ENCODE measurements at regions not wholly inside any gene's neighbourhood (a gene's known extent, or its start where the extent isn't known, plus 50 kb on each side); places are given as distances from the start of the nearest gene placed in this dataset.

DNA sequence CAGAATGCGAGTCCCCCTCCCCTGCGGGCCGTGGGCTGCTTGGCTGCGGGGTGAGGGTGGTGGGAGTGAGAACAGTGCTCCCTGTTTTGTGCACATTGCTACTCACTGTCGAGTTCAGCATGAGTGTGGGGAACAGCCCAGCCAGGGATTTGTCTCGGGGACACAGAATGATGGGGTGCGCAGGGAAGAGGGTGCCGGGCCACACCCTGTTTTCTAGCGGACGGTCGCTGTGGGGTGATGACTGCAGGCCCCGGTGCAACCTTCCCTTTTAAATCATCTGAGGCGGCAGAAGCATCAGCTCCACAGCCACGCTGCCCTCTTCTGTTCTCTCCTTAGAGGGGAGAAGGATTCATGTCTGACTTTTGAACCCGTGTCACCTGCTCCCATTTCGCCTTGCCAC, 1051.2 kb downstream of the TBC1D22A start:
- Histone ChIP-seq H3K27ac (replicated peaks) (no peak overlapping the region), H3K4me3 (replicated peaks; ENCODE audit: insufficient read depth, low read length) (no peak overlapping the region), H3K27me3 (ENCODE audit: insufficient read depth, poor library complexity, severe bottlenecking) (no peaks in the 10 kb centered on the region)
- TF ChIP-seq CTCF (IDR thresholded peaks at IDR 0.05; ENCODE audit: insufficient read depth, low read length) (no peak), GABPA (IDR thresholded peaks at IDR 0.05; ENCODE audit: low read depth) (no peak), SPI1 (IDR thresholded peaks at IDR 0.05; ENCODE audit: borderline replicate concordance, low read depth) (no peak), POLR2AphosphoS5 (IDR thresholded peaks at IDR 0.05; ENCODE audit: low read depth) (no peak)
- TF ChIP-seq, protein P1, sequence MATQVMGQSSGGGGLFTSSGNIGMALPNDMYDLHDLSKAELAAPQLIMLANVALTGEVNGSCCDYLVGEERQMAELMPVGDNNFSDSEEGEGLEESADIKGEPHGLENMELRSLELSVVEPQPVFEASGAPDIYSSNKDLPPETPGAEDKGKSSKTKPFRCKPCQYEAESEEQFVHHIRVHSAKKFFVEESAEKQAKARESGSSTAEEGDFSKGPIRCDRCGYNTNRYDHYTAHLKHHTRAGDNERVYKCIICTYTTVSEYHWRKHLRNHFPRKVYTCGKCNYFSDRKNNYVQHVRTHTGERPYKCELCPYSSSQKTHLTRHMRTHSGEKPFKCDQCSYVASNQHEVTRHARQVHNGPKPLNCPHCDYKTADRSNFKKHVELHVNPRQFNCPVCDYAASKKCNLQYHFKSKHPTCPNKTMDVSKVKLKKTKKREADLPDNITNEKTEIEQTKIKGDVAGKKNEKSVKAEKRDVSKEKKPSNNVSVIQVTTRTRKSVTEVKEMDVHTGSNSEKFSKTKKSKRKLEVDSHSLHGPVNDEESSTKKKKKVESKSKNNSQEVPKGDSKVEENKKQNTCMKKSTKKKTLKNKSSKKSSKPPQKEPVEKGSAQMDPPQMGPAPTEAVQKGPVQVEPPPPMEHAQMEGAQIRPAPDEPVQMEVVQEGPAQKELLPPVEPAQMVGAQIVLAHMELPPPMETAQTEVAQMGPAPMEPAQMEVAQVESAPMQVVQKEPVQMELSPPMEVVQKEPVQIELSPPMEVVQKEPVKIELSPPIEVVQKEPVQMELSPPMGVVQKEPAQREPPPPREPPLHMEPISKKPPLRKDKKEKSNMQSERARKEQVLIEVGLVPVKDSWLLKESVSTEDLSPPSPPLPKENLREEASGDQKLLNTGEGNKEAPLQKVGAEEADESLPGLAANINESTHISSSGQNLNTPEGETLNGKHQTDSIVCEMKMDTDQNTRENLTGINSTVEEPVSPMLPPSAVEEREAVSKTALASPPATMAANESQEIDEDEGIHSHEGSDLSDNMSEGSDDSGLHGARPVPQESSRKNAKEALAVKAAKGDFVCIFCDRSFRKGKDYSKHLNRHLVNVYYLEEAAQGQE (IDR thresholded peaks at IDR 0.05; ENCODE audit: insufficient replicate concordance, low read depth) = no peak
- no peak for DNase-seq (ENCODE audit: low read depth in 1 of 2, low spot score in 1 of 2)

- Histone ChIP-seq H3K27me3 (ENCODE audit: insufficient read depth, poor library complexity, severe bottlenecking) (no peaks in the 10 kb centered on the region), H3K4me3 (replicated peaks; ENCODE audit: insufficient read depth, low read length) (no peak overlapping the region), H3K27ac (replicated peaks) (no peak overlapping the region)
- TF ChIP-seq, protein P1 (IDR thresholded peaks at IDR 0.05; ENCODE audit: insufficient replicate concordance, low read depth) = no peak
- TF ChIP-seq SPI1 (IDR thresholded peaks at IDR 0.05; ENCODE audit: borderline replicate concordance, low read depth) (no peak), CTCF (IDR thresholded peaks at IDR 0.05; ENCODE audit: insufficient read depth, low read length) (no peak), POLR2AphosphoS5 (IDR thresholded peaks at IDR 0.05; ENCODE audit: low read depth) (no peak), GABPA (IDR thresholded peaks at IDR 0.05; ENCODE audit: low read depth) (no peak)
- DNase-seq (ENCODE audit: low read depth in 1 of 2, low spot score in 1 of 2) = no peak
Observed at GRCh38 chr22:47811971-47812370, 1049.5 kb downstream of the TBC1D22A start.

DNA sequence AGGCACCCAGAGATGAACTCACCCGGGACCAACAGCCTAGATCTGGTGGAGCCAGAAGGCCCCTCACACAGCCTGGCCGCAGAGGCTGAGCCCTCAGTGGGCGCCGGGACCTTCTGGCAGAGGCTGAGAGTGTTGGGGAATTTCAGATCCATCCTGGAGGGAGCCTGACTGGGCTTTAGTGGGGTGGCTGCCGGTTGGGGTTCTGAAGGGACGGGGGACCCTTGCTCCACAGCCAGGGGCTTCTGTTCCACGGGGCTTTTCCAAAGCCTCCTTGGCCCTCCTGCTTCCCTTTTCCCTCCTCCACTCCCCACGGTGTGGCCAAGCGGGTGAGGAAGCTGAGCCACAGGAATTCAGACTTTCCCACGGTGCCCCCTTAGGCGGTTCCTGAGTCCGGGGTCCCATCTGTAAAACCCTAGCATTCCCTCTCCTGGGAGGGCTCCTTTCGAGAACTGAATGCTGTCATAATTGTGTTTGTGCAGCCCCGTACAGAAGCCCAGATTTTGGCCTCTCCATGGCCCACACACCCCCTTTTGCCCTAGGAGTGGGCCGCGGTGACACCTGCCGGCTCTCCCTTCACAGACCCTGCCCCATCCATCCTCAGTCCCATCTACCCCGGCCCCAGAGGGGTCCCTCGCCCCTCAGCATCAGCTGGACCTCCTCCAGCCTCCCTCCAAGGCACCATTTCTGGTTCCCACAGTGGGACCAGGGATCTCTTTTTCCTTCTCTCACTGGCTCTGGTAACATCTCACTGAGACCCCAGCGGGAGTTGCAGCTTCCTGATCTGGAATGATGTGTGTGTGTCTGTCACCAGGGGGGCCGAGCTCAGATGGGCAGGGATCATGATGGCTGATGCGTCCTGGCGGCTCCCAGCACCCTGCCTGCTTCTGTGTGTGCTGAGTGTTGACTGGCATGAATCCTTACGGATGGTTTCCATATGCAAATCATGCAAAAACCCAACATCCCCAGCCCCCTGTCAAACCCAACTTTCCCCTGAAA, 1048.4 kb downstream of the TBC1D22A start:
- Histone ChIP-seq H3K27ac (replicated peaks) (no peak overlapping the region), H3K27me3 (ENCODE audit: insufficient read depth, poor library complexity, severe bottlenecking) (no peaks in the 10 kb centered on the region), H3K4me3 (replicated peaks; ENCODE audit: insufficient read depth, low read length) (no peak overlapping the region)
- TF ChIP-seq SPI1 (IDR thresholded peaks at IDR 0.05; ENCODE audit: borderline replicate concordance, low read depth) (no peak), CTCF (IDR thresholded peaks at IDR 0.05; ENCODE audit: insufficient read depth, low read length) (no peak), POLR2AphosphoS5 (IDR thresholded peaks at IDR 0.05; ENCODE audit: low read depth) (no peak), GABPA (IDR thresholded peaks at IDR 0.05; ENCODE audit: low read depth) (no peak)
- TF ChIP-seq, protein P1 (IDR thresholded peaks at IDR 0.05; ENCODE audit: insufficient replicate concordance, low read depth) = no peak
- DNase-seq (ENCODE audit: low read depth in 1 of 2, low spot score in 1 of 2) = no peak

Measured in HL-60 (cell line).